PC-9 (cell line): ENCODE measurements at regions not wholly inside any gene's neighbourhood (a gene's known extent, or its start where the extent isn't known, plus 50 kb on each side); places are given as distances from the start of the nearest gene placed in this dataset.

Source experiments
- BruUV-seq: library from RNA; stranded (reverse); fragments of 400-500 nt; replicated peaks from 2 replicates; lab custom pipeline; 2021; lab: Mats Ljungman, UMichigan
- CTCF ChIA-PET: fragments of 300-600 bp; sonication (Branson Sonifier 250); formaldehyde crosslinking; loops from one replicate; lab custom pipeline; 2022; ENCODE audit warnings: antibody characterized with exemption; lab: Charles Lee
- POLR2A ChIA-PET: fragments of 300-600 bp; sonication (Branson Sonifier 250); formaldehyde crosslinking; loops from one replicate; lab custom pipeline; 2022; ENCODE audit warnings: antibody characterized with exemption; ENCODE audit not compliant: unreplicated experiment; lab: Charles Lee
- DNase-seq, 2 experiments: peaks; one replicate each; pipeline versions ENCODE4 v3.0.0 to v3.0.0-alpha.2; 2015 to 2022; ENCODE audit warnings: mixed read lengths in 1 of 2
- H2AFZ ChIP-seq: fragments of 200-600 bp; sonication (generic); 2 replicates; pipeline ENCODE4 v1.8.1; 2017; ENCODE audit warnings: antibody characterized with exemption
- H3F3A ChIP-seq: fragments of 200-600 bp; sonication (generic); 2 replicates; pipeline ENCODE4 v1.8.1; 2017; ENCODE audit warnings: antibody characterized with exemption, mild to moderate bottlenecking, low read depth; ENCODE audit not compliant: insufficient read depth
- H3K27ac ChIP-seq: fragments of 200-600 bp; sonication (generic); 2 replicates; pipeline ENCODE4 v1.6.1; 2016; ENCODE audit warnings: mixed run types
- H3K27me3 ChIP-seq: fragments of 200-600 bp; sonication (generic); 2 replicates; pipeline ENCODE4 v1.6.1; 2016; ENCODE audit warnings: low read depth, mixed run types; ENCODE audit not compliant: insufficient read depth
- H3K36me3 ChIP-seq: fragments of 200-600 bp; sonication (generic); 2 replicates; pipeline ENCODE4 v1.6.1; 2016; ENCODE audit warnings: low read depth, mixed run types
- H3K4me1 ChIP-seq: fragments of 200-600 bp; sonication (generic); replicated peaks from 2 replicates; pipeline ENCODE4 v1.6.1; 2016; ENCODE audit warnings: mixed run types; ENCODE audit not compliant: insufficient read depth
- H3K4me2 ChIP-seq: fragments of 200-600 bp; sonication (generic); 2 replicates; pipeline ENCODE4 v1.6.1; 2017; ENCODE audit warnings: mixed run types
- H3K4me3 ChIP-seq: fragments of 200-600 bp; sonication (generic); 2 replicates; pipeline ENCODE4 v1.6.1; 2016; ENCODE audit warnings: mixed run types
- H3K79me2 ChIP-seq: fragments of 200-600 bp; sonication (generic); 2 replicates; pipeline ENCODE4 v1.6.1; 2017; ENCODE audit warnings: low read depth, mixed run types
- H3K9me2 ChIP-seq: fragments of 200-600 bp; sonication (generic); 2 replicates; pipeline ENCODE4 v1.8.1; 2017; ENCODE audit warnings: mild to moderate bottlenecking; ENCODE audit not compliant: insufficient read depth
- H3K9me3 ChIP-seq: fragments of 200-600 bp; sonication (generic); 2 replicates; pipeline ENCODE4 v1.8.1; 2016; ENCODE audit warnings: low read depth; ENCODE audit not compliant: insufficient read depth
- H4K20me1 ChIP-seq: fragments of 200-600 bp; sonication (generic); 2 replicates; pipeline ENCODE4 v1.8.1; 2017; ENCODE audit not compliant: insufficient read depth
- CTCF ChIP-seq: fragments of 200-600 bp; sonication (generic); conservative IDR thresholded peaks from 2 replicates; pipeline ENCODE4 v1.6.1; 2017; ENCODE audit warnings: mixed run types, antibody characterized with exemption, mild to moderate bottlenecking, moderate library complexity
- EZH2 ChIP-seq: fragments of 200-600 bp; sonication (generic); IDR thresholded peaks from 2 replicates; pipeline ENCODE4 v1.8.0; 2017; ENCODE audit warnings: antibody characterized with exemption, low read depth
- intact Hi-C: fragments of 100-400 bp; cut with micrococcal nuclease; formaldehyde crosslinking; loops from one replicate; pipeline ENCODE4 v1.10.0; 2022; ENCODE audit not compliant: unreplicated experiment

GRCh38 chr6:113160306-113161017 is 696.7 kb upstream of the MARCKS start:
- POLR2A ChIA-PET = no interaction called here
- H2AFZ ChIP-seq = no peak overlapping the region
- no peaks in the 10 kb centered on the region for H3K36me3 ChIP-seq
- no peak overlapping the region for H3K4me2 ChIP-seq
- intact Hi-C loops = no loop called here
- no peaks in the 10 kb centered on the region for H3K79me2 ChIP-seq
- H3K9me3 ChIP-seq = no peaks in the 10 kb centered on the region
- H3K27me3 ChIP-seq = no peaks in the 10 kb centered on the region
- no peak for DNase-seq
- no TSS peak for BruUV-seq
- no peak overlapping the region for H3K27ac ChIP-seq
- TF ChIP-seq CTCF (no peak), EZH2 (no peak)
- H3K4me1 ChIP-seq = no peaks in the 10 kb centered on the region
- no peaks in the 10 kb centered on the region for H3F3A ChIP-seq
- CTCF ChIA-PET = no interaction called here
- H4K20me1 ChIP-seq = no peaks in the 10 kb centered on the region
- no peak overlapping the region for H3K4me3 ChIP-seq
- no peaks in the 10 kb centered on the region for H3K9me2 ChIP-seq

GRCh38 chr6:113161018-113161315 is 696.2 kb upstream of the MARCKS start:
- H3K4me1 ChIP-seq = no peaks in the 10 kb centered on the region
- H3K27ac ChIP-seq = no peak overlapping the region
- no peaks in the 10 kb centered on the region for H3K36me3 ChIP-seq
- no peak overlapping the region for H2AFZ ChIP-seq
- TF ChIP-seq CTCF (no peak), EZH2 (no peak)
- BruUV-seq = no TSS peak
- H4K20me1 ChIP-seq = no peaks in the 10 kb centered on the region
- H3K4me2 ChIP-seq = no peak overlapping the region
- CTCF ChIA-PET = no interaction called here
- intact Hi-C loops = no loop called here
- no peaks in the 10 kb centered on the region for H3K27me3 ChIP-seq
- H3K79me2 ChIP-seq = no peaks in the 10 kb centered on the region
- H3F3A ChIP-seq = no peaks in the 10 kb centered on the region
- H3K9me2 ChIP-seq = no peaks in the 10 kb centered on the region
- no peak for DNase-seq
- POLR2A ChIA-PET = no interaction called here
- H3K4me3 ChIP-seq = no peak overlapping the region
- no peaks in the 10 kb centered on the region for H3K9me3 ChIP-seq

GRCh38 chr6:113162739-113163138 is 694.4 kb upstream of the MARCKS start:
- intact Hi-C loops = no loop called here
- H3K79me2 ChIP-seq = no peaks in the 10 kb centered on the region
- no peaks in the 10 kb centered on the region for H3F3A ChIP-seq
- H3K36me3 ChIP-seq = no peaks in the 10 kb centered on the region
- no peaks in the 10 kb centered on the region for H4K20me1 ChIP-seq
- no peak for DNase-seq
- H3K4me2 ChIP-seq = no peak overlapping the region
- H3K4me1 ChIP-seq = no peaks in the 10 kb centered on the region
- H3K27ac ChIP-seq = no peak overlapping the region
- H3K4me3 ChIP-seq = no peak overlapping the region
- H2AFZ ChIP-seq = no peak overlapping the region
- 0 out of 2 replicates have a peak, but pooled peaks cover 1% of the 10 kb centered on the region for H3K9me3 ChIP-seq
- ChIA-PET CTCF (no interaction called here), POLR2A (no interaction called here)
- H3K27me3 ChIP-seq = no peaks in the 10 kb centered on the region
- no peak for TF ChIP-seq CTCF
- no TSS peak for BruUV-seq
- H3K9me2 ChIP-seq = no peaks in the 10 kb centered on the region
